H1 (cell line): ENCODE measurements at regions not wholly inside any gene's neighbourhood (a gene's known extent, or its start where the extent isn't known, plus 50 kb on each side); places are given as distances from the start of the nearest gene placed in this dataset.

Source experiments
- CTCF ChIA-PET: fragments of 300-600 bp; sonication (Branson Sonifier 250); formaldehyde crosslinking; loops from one replicate; lab custom pipeline; 2021; ENCODE audit not compliant: partially characterized antibody; lab: Charles Lee
- POLR2A ChIA-PET: fragments of 300-600 bp; sonication (Branson Sonifier 250); formaldehyde crosslinking; loops from one replicate; lab custom pipeline; 2021; ENCODE audit warnings: inconsistent platforms; ENCODE audit not compliant: partially characterized antibody; lab: Charles Lee
- DNase-seq, 2 experiments: peaks; one replicate each; pipeline versions ENCODE4 v3.0.0 to v3.0.0-alpha.2; 2010 to 2022; ENCODE audit warnings: low spot score in 2 of 2, low read depth in 1 of 2, mixed read lengths in 1 of 2
- FAIRE-seq: peaks from 2 replicates; lab custom pipeline; 2011; peaks lifted over from hg19 to GRCh38; lab: Jason Lieb, UNC
- H2AFZ ChIP-seq: 2 replicates; pipeline ENCODE4 v1.8.1; 2012; ENCODE audit warnings: low read length, inconsistent platforms
- H2AK5ac ChIP-seq: 2 replicates; pipeline ENCODE4 v1.6.1; 2013; ENCODE audit warnings: low read depth, low read length
- H2BK120ac ChIP-seq: replicated peaks from 2 replicates; pipeline ENCODE3; 2013; ENCODE audit warnings: low read depth, low read length, inconsistent platforms
- H2BK12ac ChIP-seq: 2 replicates; pipeline ENCODE4 v1.6.1; 2013; ENCODE audit warnings: low read depth, low read length
- H2BK15ac ChIP-seq: 2 replicates; pipeline ENCODE4 v1.6.1; 2013; ENCODE audit warnings: low read length
- H2BK20ac ChIP-seq: 2 replicates; pipeline ENCODE4 v1.6.1; 2013; ENCODE audit warnings: low read length
- H2BK5ac ChIP-seq: 2 replicates; pipeline ENCODE4 v1.6.1; 2013; ENCODE audit warnings: low read depth, low read length
- H3K14ac ChIP-seq: 2 replicates; pipeline ENCODE4 v1.6.1; 2013; ENCODE audit warnings: inconsistent platforms; ENCODE audit not compliant: insufficient read length
- H3K18ac ChIP-seq: 2 replicates; pipeline ENCODE4 v1.6.1; 2013; ENCODE audit warnings: low read length; ENCODE audit errors: extremely low read depth
- H3K23ac ChIP-seq: 2 replicates; pipeline ENCODE4 v1.6.1; 2013; ENCODE audit warnings: inconsistent platforms; ENCODE audit not compliant: insufficient read length
- H3K23me2 ChIP-seq: 2 replicates; pipeline ENCODE4 v1.6.1; 2013; ENCODE audit warnings: low read depth, low read length
- H3K27ac ChIP-seq: 2 replicates; pipeline ENCODE4 v1.6.1; 2011; ENCODE audit warnings: low read depth, low read length, inconsistent platforms
- H3K27me3 ChIP-seq, 4 experiments: replicated peaks in 1 of 4; 1 replicate in 1 of 4; 2 replicates in 3 of 4; pipeline versions ENCODE4 v1.6.1 to v1.8.1; 2011 to 2013; ENCODE audit warnings: low read length in 3 of 4, mild to moderate bottlenecking in 3 of 4, inconsistent platforms in 2 of 4, mixed read lengths in 2 of 4, moderate library complexity in 1 of 4; ENCODE audit not compliant: control insufficient read depth in 3 of 4, insufficient read depth in 3 of 4; ENCODE audit errors: extremely low read depth in 1 of 4
- H3K36me3 ChIP-seq, 4 experiments: 2 replicates each; pipeline versions ENCODE4 v1.6.1 to v1.8.1; 2011 to 2013; ENCODE audit warnings: mild to moderate bottlenecking in 4 of 4, low read length in 3 of 4, moderate library complexity in 2 of 4, control low read depth in 1 of 4, inconsistent platforms in 1 of 4; ENCODE audit not compliant: insufficient read depth in 4 of 4, control insufficient read depth in 2 of 4
- H3K4ac ChIP-seq: replicated peaks from 2 replicates; pipeline ENCODE3; 2013; ENCODE audit warnings: low read length, low read depth, mixed read lengths, inconsistent platforms; ENCODE audit not compliant: insufficient read length
- H3K4me1 ChIP-seq, 4 experiments: replicated peaks in 1 of 4; 1 replicate in 1 of 4; 2 replicates in 3 of 4; pipeline versions ENCODE4 v1.6.1 to v1.8.1; 2011 to 2013; ENCODE audit warnings: low read length in 3 of 4, inconsistent platforms in 2 of 4, mixed read lengths in 1 of 4; ENCODE audit not compliant: insufficient read depth in 4 of 4, control insufficient read depth in 3 of 4
- H3K4me2 ChIP-seq, 2 experiments: 2 replicates each; pipeline versions ENCODE4 v1.6.1 to v1.8.1; 2011 to 2013; ENCODE audit warnings: low read depth in 2 of 2, low read length in 2 of 2, control low read depth in 1 of 2, inconsistent platforms in 1 of 2, mild to moderate bottlenecking in 1 of 2; ENCODE audit not compliant: insufficient read depth in 1 of 2
- H3K4me3 ChIP-seq, 4 experiments: fragments of 200-600, 300-600 bp in 1 of 4; sonication (generic), shearing (Covaris generic), sonication (Bioruptor Twin) in 1 of 4; 2 replicates each; pipeline versions ENCODE4 v1.5.1 to v1.8.1; 2011 to 2016; ENCODE audit warnings: low read length in 4 of 4, low read depth in 3 of 4, control low read depth in 2 of 4, inconsistent platforms in 2 of 4, mild to moderate bottlenecking in 2 of 4, mixed read lengths in 1 of 4, moderate library complexity in 1 of 4; ENCODE audit not compliant: insufficient read depth in 2 of 4; ENCODE audit errors: extremely low read depth in 1 of 4
- H3K56ac ChIP-seq: replicated peaks from 2 replicates; pipeline ENCODE3; 2013; ENCODE audit warnings: low read depth, mild to moderate bottlenecking, mixed read lengths, low read length, inconsistent platforms; ENCODE audit not compliant: insufficient read length
- H3K79me1 ChIP-seq: 2 replicates; pipeline ENCODE4 v1.6.1; 2013; ENCODE audit warnings: low read depth, low read length, control low read depth
- H3K79me2 ChIP-seq, 2 experiments: 2 replicates each; pipeline versions ENCODE4 v1.6.1 to v1.8.1; 2012 to 2013; ENCODE audit warnings: low read length in 2 of 2, mild to moderate bottlenecking in 2 of 2, inconsistent platforms in 1 of 2; ENCODE audit not compliant: insufficient read depth in 2 of 2, control insufficient read depth in 1 of 2
- H3K9ac ChIP-seq, 4 experiments: replicated peaks in 1 of 4; 1 replicate in 1 of 4; 2 replicates in 3 of 4; pipeline versions ENCODE4 v1.6.1 to v1.8.1; 2011 to 2013; ENCODE audit warnings: low read depth in 3 of 4, low read length in 3 of 4, control low read depth in 2 of 4, mild to moderate bottlenecking in 2 of 4, moderate library complexity in 2 of 4, inconsistent platforms in 1 of 4; ENCODE audit errors: extremely low read depth in 1 of 4
- H3K9me3 ChIP-seq, 2 experiments: 2 replicates each; pipeline versions ENCODE4 v1.6.1 to v1.8.1; 2012 to 2013; ENCODE audit warnings: mild to moderate bottlenecking in 2 of 2, moderate library complexity in 2 of 2, control low read depth in 1 of 2, inconsistent platforms in 1 of 2, low read depth in 1 of 2, low read length in 1 of 2, mixed read lengths in 1 of 2; ENCODE audit not compliant: insufficient read depth in 2 of 2
- H4K20me1 ChIP-seq, 2 experiments: replicated peaks in 1 of 2; 2 replicates each; pipeline versions ENCODE3 to v1.8.1; 2011 to 2013; ENCODE audit warnings: inconsistent platforms in 2 of 2, low read length in 2 of 2, mild to moderate bottlenecking in 1 of 2; ENCODE audit not compliant: insufficient read depth in 2 of 2, control insufficient read depth in 1 of 2
- H4K5ac ChIP-seq: 2 replicates; pipeline ENCODE4 v1.6.1; 2013; ENCODE audit warnings: low read length, low read depth, mixed read lengths, inconsistent platforms; ENCODE audit not compliant: insufficient read length
- H4K8ac ChIP-seq: 2 replicates; pipeline ENCODE4 v1.8.0; 2013; ENCODE audit warnings: mild to moderate bottlenecking, moderate library complexity, low read length, inconsistent platforms; ENCODE audit not compliant: insufficient read depth; ENCODE audit errors: extremely low read depth
- H4K91ac ChIP-seq: replicated peaks from 2 replicates; pipeline ENCODE3; 2013; ENCODE audit warnings: low read length, mixed read lengths, inconsistent platforms; ENCODE audit not compliant: insufficient read length
- BCL11A ChIP-seq, 2 experiments: IDR thresholded peaks; one replicate each; pipeline ENCODE4 v1.6.1; 2011; ENCODE audit warnings: low read depth in 2 of 2, low read length in 2 of 2, mild to moderate bottlenecking in 2 of 2
- CHD1 ChIP-seq: IDR thresholded peaks from 2 replicates; pipeline ENCODE4 v1.6.1; 2012; ENCODE audit warnings: low read depth, low read length, improper control_type of control experiment
- EP300 ChIP-seq, 2 experiments: IDR thresholded peaks; 1 replicate in 1 of 2; 2 replicates in 1 of 2; pipeline ENCODE4 v1.6.1; 2011 to 2012; ENCODE audit warnings: low read depth in 2 of 2, low read length in 2 of 2, mild to moderate bottlenecking in 2 of 2, borderline replicate concordance in 1 of 2, inconsistent platforms in 1 of 2, moderate library complexity in 1 of 2
- FOSL1 ChIP-seq: IDR thresholded peaks from 2 replicates; pipeline ENCODE4 v1.6.1; 2011; ENCODE audit warnings: mild to moderate bottlenecking, low read depth, low read length, moderate library complexity; ENCODE audit not compliant: insufficient read depth
- GTF2F1 ChIP-seq: IDR thresholded peaks from 2 replicates; pipeline ENCODE4 v1.6.1; 2012; ENCODE audit warnings: low read depth, low read length, improper control_type of control experiment, borderline replicate concordance
- HDAC2 ChIP-seq, 2 experiments: fragments of 300-600 bp in 1 of 2; sonication (generic) in 1 of 2; IDR thresholded peaks; 2 replicates each; pipeline ENCODE4 v1.6.1; 2011 to 2012; ENCODE audit warnings: low read depth in 2 of 2, low read length in 2 of 2, mild to moderate bottlenecking in 2 of 2, moderate library complexity in 2 of 2, borderline replicate concordance in 1 of 2, inconsistent platforms in 1 of 2
- HDAC6 ChIP-seq: IDR thresholded peaks from one replicate; pipeline ENCODE4 v1.7.1; 2012; ENCODE audit warnings: low read depth, mild to moderate bottlenecking, inconsistent platforms, low read length, moderate library complexity
- KDM4A ChIP-seq: IDR thresholded peaks from one replicate; pipeline ENCODE4 v1.7.1; 2012; ENCODE audit warnings: low read depth, mild to moderate bottlenecking, moderate library complexity, low read length, inconsistent platforms; ENCODE audit not compliant: severe bottlenecking
- KDM5A ChIP-seq: fragments of 200-600 bp; IDR thresholded peaks from 2 replicates; pipeline ENCODE4 v1.7.1; 2012; ENCODE audit warnings: mild to moderate bottlenecking, low read length, inconsistent platforms, mixed read lengths
- PHF8 ChIP-seq: fragments of 200-600 bp; sonication (generic); conservative IDR thresholded peaks from 2 replicates; pipeline ENCODE4 v1.7.1; 2012; ENCODE audit warnings: low read depth, mild to moderate bottlenecking, inconsistent platforms, low read length, moderate library complexity
- RAD21 ChIP-seq, 2 experiments: IDR thresholded peaks in 1 of 2; conservative IDR thresholded peaks in 1 of 2; 2 replicates each; pipeline ENCODE4 v1.6.1; 2011; ENCODE audit warnings: low read depth in 2 of 2, low read length in 2 of 2, improper control_type of control experiment in 1 of 2, inconsistent platforms in 1 of 2, mild to moderate bottlenecking in 1 of 2, moderate library complexity in 1 of 2
- SIX5 ChIP-seq: IDR thresholded peaks from 2 replicates; pipeline ENCODE4 v1.6.1; 2011; ENCODE audit warnings: mild to moderate bottlenecking, low read depth, low read length
- SRF ChIP-seq: IDR thresholded peaks from 2 replicates; pipeline ENCODE4 v1.6.1; 2011; ENCODE audit warnings: mild to moderate bottlenecking, low read depth, low read length, moderate library complexity
- ZNF274 ChIP-seq: IDR thresholded peaks from 2 replicates; pipeline ENCODE4 v1.7.0; 2012; ENCODE audit warnings: low read length, borderline replicate concordance; ENCODE audit errors: extremely low read depth
- WGBS, 2 experiments: shearing (Covaris generic) in 1 of 2; methylation state at CpG; one replicate each; pipeline versions ENCODE4 v1.1.6 to v1.1.7; 2013 to 2015; ENCODE audit warnings: low lambda C conversion rate in 2 of 2, mixed read lengths in 2 of 2, inconsistent platforms in 1 of 2, low coverage in 1 of 2, missing lambda C conversion rate in 1 of 2; ENCODE audit not compliant: insufficient replicate concordance in 2 of 2, insufficient coverage in 1 of 2, insufficient read length in 1 of 2; ENCODE audit errors: extremely low coverage in 1 of 2, missing lambda C conversion rate in 1 of 2; 5-methylcytosine and 5-hydroxymethylcytosine counted together

GRCh38 chr4:123807866-123808265 lies 411.3 kb downstream of the SPRY1 start:
- H3K4me1 ChIP-seq, result no peaks in the 10 kb centered on the region
- H2BK120ac ChIP-seq, result no peak overlapping the region
- no peak overlapping the region for H3K14ac ChIP-seq
- H3K79me2 ChIP-seq, result no peaks in the 10 kb centered on the region
- CTCF ChIA-PET, result interaction anchor here (0.6 kb wide), 1 partner anchor 96 kb away, joined by 3 read pairs; no protein-coding TSS in a partner anchor
- H3K27ac ChIP-seq, result no peak overlapping the region
- no peak overlapping the region for H4K91ac ChIP-seq
- no peak overlapping the region for H3K9ac ChIP-seq
- no peak overlapping the region for H4K5ac ChIP-seq
- H3K9me3 ChIP-seq, result no peaks in the 10 kb centered on the region
- no peak overlapping the region for H2BK12ac ChIP-seq
- no peaks in the 10 kb centered on the region for H4K20me1 ChIP-seq
- FAIRE-seq, result no peak
- peaks cover 0 to 1% (median 0%) of the 10 kb centered on the region in 4 experiments; a peak in 1 of 7 replicates for H3K27me3 ChIP-seq
- no peak overlapping the region for H3K4me2 ChIP-seq
- WGBS, 2 experiments, result 73% methylated on average over 1 of the region's 1 CpG; no CpG with 5 or more reads in 1 of the 2 experiments
- no peak overlapping the region for H2BK20ac ChIP-seq
- H3K23me2 ChIP-seq, result no peaks in the 10 kb centered on the region
- no peaks in the 10 kb centered on the region for H3K36me3 ChIP-seq
- POLR2A ChIA-PET, result no interaction called here
- H3K18ac ChIP-seq, result no peak overlapping the region
- H3K23ac ChIP-seq, result no peak overlapping the region
- no peak overlapping the region for H2BK5ac ChIP-seq
- H2AFZ ChIP-seq, result no peak overlapping the region
- no peak for DNase-seq
- H2BK15ac ChIP-seq, result no peak overlapping the region
- H2AK5ac ChIP-seq, result no peak overlapping the region
- H3K4ac ChIP-seq, result no peak overlapping the region
- H3K79me1 ChIP-seq, result no peaks in the 10 kb centered on the region
- no peak overlapping the region for H4K8ac ChIP-seq
- no peak overlapping the region for H3K4me3 ChIP-seq
- no peak overlapping the region for H3K56ac ChIP-seq
- TF ChIP-seq BCL11A (IDR thresholded peaks at IDR 0.05; ENCODE audit: low read depth in 2 of 2, low read length in 2 of 2), result no peak
- no peak for TF ChIP-seq CHD1
- no peak for TF ChIP-seq RAD21 (IDR thresholded peaks at IDR 0.05 in 1 of 2, conservative IDR thresholded peaks at IDR 0.05 in 1 of 2; ENCODE audit: low read depth in 2 of 2, low read length in 2 of 2)
- TF ChIP-seq EP300 (IDR thresholded peaks at IDR 0.05; ENCODE audit: borderline replicate concordance in 1 of 2, low read depth in 2 of 2, low read length in 2 of 2), result no peak
- TF ChIP-seq KDM5A, result no peak
- TF ChIP-seq SIX5, result no peak
- no peak for TF ChIP-seq KDM4A
- TF ChIP-seq GTF2F1, result no peak
- no peak for TF ChIP-seq HDAC6
- TF ChIP-seq PHF8, result no peak
- TF ChIP-seq FOSL1, result no peak
- no peak for TF ChIP-seq SRF
- TF ChIP-seq ZNF274, result no peak
- no peak for TF ChIP-seq HDAC2 (IDR thresholded peaks at IDR 0.05; ENCODE audit: borderline replicate concordance in 1 of 2, low read depth in 2 of 2, low read length in 2 of 2)
